Fibroblast of lung (primary cell): ENCODE measurements at regions not wholly inside any gene's neighbourhood (a gene's known extent, or its start where the extent isn't known, plus 50 kb on each side); places are given as distances from the start of the nearest gene placed in this dataset.

ENCODE experiments used
- CTCF ChIP-seq, 2 donors: IDR thresholded peaks in 1 of 2; conservative IDR thresholded peaks in 1 of 2; 1 replicate in 1 of 2; 2 replicates in 1 of 2; pipeline ENCODE4 v1.5.1; 2011 to 2012; ENCODE audit warnings: low read length in 2 of 2, control low read depth in 1 of 2, inconsistent platforms in 1 of 2, low read depth in 1 of 2, mild to moderate bottlenecking in 1 of 2
- EZH2 ChIP-seq: IDR thresholded peaks from 2 replicates; pipeline ENCODE4 v1.5.1; 2012; ENCODE audit warnings: low read length, control low read depth, mild to moderate bottlenecking; ENCODE audit errors: missing control alignments

DNA sequence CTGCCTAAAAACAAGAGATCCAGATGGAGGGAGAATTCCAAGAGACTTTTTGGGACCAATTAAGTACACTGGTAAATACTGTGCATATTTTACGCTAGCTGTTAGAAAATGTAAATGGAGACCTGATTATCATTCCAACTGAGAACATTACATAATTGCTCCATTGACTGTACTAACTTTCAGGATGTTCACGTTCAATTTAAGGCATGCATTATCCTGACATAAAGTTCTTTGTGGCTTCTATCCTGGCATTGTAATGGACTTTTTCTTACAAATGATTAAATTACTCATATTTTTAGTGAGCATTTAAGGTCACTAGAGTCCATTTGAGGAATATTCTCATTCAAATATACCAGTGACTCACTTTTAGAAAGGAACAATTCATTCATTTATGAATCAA is 883.3 kb upstream of the TMPRSS15 start:
- TF ChIP-seq CTCF (conservative IDR thresholded peaks at IDR 0.05 in 1 of 2, IDR thresholded peaks at IDR 0.05 in 1 of 2; ENCODE audit: low read depth in 1 of 2, low read length in 2 of 2) (no peak), EZH2 (no peak)
